CD4-positive, alpha-beta T cell treated with Interleukin-21 for 1 hour (primary cell): ENCODE measurements at regions not wholly inside any gene's neighbourhood (a gene's known extent, or its start where the extent isn't known, plus 50 kb on each side); places are given as distances from the start of the nearest gene placed in this dataset.
"Not testable (repeated sequence)": the region's sequence is repeated elsewhere in the genome, so short reads cannot be mapped to it uniquely, and the experiment has no call there.

Source experiments
- DNase-seq: peaks from one replicate; pipeline ENCODE4 v3.0.0-alpha.2; 2020

GRCh38 chr13:76245920-76246319 is 609.8 kb downstream of the LMO7 start:
- DNase-seq: no peak

GRCh38 chr13:76245211-76245610 is 609.1 kb downstream of the LMO7 start:
- no peak for DNase-seq

DNA sequence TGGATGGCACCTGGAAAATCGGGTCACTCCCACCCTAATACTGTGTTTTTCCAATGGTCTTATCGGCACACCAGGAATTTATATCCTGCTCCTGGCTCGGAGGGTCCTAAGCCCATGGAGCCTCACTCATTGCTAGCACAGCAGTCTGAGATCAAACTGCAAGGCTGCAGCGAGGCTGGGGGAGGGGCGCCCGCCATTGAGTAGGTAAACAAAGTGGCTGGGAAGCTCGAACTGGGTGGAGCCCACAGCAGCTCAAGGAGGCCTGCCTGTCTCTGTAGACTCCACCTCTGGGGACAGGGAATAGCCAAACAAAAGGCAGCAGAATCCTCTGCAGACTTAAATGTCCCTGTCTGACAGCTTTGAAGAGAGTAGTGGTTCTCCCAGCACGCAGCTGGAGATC is 607.0 kb downstream of the LMO7 start:
- not testable (repeated sequence) for DNase-seq

GRCh38 chr13:76239031-76239680 is 603.0 kb downstream of the LMO7 start:
- no peak for DNase-seq

GRCh38 chr13:76231522-76232167 is 595.5 kb downstream of the LMO7 start:
- no peak for DNase-seq

DNA sequence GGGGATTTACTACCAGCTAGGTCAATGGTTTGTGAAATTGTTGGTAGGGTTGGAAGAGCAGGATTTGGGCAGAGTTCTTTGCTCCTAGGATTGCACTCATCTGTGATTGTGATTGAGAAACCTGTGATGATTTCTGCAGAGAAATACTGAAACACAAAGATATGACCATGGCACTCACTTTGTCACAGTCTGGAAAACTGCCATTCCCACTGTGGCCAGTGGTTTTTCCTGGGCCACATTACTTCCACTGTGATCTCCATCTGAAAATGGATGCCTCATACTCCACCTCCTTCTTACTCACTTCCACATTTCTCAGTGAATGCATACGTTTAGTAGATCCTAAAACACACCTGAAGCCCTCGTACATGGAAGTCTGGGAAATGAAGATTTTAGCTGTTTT is 593.2 kb downstream of the LMO7 start:
- DNase-seq: no peak

DNA sequence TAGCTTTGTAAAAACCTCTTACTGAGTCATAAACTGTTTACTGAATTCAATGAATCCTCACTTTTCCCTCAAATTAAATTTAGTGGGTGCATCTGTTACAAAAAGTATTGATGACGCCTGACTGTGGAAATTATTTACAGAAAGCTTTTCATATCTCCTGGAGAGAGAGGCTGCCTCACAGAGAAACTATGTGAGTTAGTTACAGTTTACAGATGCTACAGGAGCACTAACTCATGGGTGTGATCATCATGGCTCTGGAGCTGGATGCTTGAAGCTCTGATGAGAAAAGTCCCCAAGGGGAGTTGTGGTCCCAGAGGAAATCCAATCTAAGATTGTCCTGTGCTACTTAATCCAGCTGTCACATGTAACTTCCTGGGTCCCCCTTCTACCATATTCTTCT is 590.8 kb downstream of the LMO7 start:
- no peak for DNase-seq

DNA sequence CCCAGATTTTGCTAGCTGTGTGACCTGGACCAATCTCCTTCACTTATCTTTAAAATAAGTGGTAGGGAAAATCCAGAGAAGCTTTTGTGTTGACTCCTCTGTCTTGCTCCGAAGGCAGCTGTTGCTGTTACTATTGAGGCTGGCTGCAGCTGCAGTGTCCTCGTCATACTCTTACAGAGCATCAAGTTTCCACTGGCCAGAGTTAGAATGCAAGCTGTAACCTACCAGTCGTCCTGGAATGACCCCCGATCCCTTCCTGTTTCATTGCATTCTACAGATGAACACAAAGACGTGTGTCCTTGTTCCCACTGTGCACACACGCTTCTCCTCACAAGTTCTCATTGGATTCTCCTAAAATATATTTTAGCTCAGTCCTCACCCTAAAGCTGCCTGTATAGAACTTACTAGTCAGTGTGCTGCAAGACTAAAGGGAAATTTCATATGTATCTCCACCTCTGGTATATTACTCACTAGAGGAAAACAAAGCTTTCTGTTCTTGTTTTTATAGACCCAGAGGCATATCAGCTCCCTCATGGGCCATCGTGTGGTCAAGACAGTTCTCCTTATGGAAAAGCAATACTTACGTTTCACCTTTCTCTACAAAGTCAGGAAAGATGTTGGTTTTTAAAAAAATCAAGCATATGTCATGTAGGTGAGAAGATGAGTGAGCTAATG is 589.8 kb downstream of the LMO7 start:
- no peak for DNase-seq

DNA sequence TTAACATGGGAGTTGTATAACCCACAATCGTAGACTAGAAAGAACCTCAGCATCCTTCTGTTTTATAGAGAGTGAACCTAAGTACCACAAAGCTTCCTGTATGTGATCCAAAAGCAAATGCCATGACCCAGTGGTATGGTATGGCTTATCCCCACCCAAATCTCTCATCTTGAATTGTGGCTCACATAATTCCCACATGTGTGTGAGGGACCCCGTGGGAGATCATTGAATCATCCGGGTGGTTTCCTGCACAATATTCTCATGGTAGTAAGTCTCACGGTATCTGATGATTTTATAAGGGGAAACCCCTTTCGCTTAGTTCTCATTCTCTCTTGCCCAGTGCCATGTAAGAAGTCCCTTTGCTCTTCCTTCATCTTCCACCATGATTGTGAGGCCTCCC is 587.9 kb downstream of the LMO7 start:
- no peak for DNase-seq

GRCh38 chr13:76223565-76223964 is 587.4 kb downstream of the LMO7 start:
- DNase-seq: no peak

DNA sequence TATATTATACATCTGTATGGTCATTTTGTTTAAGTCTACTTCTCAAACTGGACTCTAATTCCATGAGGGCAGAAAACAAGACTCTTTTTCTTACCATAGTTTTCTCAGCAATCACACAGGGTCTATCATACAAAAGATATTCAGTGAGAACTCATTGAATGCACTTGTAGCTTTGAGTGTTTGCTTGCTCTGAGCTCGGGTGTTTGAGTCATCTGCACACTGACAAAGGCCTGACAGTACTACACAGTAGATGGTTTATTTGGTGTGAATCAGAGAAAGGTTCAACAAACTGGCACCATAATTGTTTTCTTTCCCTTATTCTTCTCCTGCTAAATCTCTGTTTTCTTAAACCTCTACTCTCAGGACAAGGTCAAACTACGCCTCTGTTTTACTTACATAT is 586.4 kb downstream of the LMO7 start:
- no peak for DNase-seq

DNA sequence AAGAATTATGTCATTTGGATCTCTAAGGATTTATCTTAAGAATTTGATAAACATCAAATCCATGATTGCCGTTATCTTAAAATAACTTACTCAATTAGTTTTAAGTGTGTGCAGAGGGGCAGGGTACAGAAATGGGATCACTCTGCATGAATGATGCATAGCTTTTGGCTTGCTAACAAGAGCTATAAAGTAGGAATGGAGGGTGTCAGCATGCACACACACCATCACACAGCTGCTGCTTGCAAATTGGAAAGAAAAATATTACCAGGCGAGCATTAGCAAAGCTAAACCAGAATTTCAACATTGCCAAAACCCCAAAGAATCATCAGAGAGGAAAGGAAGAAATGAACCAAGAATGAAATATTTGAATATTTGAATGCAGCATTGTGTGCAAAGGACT is 580.6 kb downstream of the LMO7 start:
- no peak for DNase-seq

DNA sequence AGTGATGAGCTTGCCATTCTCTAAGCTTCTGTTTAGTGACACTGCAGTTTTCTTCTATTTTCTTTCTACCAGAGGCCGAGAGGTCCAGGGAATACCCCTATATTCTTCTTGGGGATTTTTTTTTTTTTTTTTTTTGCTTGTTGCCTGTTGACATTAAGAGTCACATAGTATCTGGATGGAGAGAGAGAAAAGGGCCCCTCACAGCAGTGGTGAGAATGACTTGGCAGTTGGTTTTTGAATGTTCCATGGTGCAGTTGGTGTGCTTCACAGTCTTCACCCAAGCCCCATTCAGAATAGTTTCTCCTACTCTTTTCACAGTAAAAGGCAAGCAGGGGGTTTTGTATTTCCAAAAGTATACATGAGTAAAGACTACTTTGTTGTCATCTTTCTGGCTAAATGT is 577.9 kb downstream of the LMO7 start:
- no peak for DNase-seq

DNA sequence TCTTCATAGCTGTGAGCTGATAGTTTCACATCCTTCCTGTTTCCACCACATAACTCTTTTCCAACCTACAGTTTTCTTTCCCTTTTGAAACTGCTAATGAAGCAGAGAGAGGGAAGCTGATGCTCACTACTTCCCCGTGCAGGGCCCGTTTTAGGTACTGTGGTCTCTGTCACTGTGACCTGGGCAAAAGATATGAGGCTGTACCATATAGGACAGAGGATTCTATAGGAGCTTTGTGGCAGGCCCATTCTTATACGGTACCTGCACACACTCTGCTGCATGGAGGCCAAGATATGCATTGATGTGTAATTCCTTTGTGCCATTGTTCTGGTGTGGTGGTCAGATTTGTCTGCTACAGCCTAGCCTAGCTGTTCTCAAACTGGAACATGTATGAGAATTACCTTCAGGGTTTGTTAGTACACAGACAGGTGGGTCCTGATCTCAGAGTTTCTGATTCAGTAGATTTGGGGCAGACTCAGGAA is 577.3 kb downstream of the LMO7 start:
- no peak for DNase-seq

- DNase-seq: no peak
These were observed 574.1 kb downstream of the LMO7 start for GRCh38 chr13:76210262-76210661.

DNA sequence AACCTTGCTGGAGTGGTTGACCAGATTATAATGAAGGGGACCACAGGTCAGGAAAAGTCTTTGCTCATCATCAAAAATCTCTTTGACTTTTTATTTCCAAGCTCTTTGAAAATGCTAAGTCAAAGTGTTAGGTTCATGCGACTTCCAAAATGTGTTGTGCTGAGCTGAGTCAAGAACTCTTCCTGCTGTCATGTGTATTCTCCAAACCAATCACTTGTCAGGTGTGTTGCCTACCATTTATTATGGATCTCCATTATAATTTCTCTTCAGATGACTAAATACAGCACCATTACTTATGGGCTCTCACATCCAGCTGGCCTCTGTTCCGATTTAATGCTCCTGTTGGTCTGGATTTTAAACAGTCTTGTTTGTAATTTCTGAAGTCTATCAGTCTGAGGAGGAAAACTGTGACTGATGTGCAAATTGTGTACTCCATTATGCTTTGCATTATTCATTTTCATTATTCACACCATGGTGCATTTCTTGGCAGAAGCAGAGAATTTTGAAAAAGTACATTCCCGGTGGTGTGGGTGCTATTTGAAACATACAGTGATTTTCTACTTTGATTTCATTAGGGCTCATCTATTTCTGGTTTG is 562.5 kb downstream of the LMO7 start:
- no peak for DNase-seq

DNA sequence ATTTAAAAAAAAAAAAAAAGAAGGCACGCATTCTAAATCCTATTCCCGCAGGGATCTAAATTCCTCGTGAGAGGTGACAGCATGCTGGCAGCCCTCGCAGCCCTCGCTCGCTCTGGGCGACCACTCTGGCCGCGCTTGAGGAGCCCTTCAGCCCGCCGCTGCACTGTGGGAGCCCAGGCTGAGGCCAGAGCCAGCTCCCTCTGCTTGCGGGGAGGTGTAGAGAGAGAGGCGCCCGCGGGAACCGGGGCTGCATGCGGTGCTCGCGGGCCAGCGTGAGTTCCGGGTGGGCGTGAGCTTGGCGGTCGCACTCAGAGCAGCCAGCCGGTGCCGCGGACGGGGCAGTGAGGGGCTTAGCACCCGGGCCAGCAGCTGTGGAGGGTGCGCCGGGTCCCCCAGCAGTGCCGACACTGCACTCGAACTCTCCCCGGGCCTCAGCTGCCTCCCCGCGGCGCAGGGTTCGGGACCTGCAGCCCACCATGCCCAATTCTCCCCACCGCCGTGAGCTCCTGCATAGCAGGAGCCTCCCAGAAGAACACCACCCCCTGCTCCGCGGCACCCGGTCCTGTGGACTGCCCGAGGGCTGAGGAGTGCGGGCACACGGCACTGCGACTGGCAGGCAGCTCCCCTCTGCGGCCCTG is 553.9 kb downstream of the LMO7 start:
- DNase-seq: no peak

GRCh38 chr13:76175961-76176725 is 540.0 kb downstream of the LMO7 start:
- DNase-seq: no peak

DNA sequence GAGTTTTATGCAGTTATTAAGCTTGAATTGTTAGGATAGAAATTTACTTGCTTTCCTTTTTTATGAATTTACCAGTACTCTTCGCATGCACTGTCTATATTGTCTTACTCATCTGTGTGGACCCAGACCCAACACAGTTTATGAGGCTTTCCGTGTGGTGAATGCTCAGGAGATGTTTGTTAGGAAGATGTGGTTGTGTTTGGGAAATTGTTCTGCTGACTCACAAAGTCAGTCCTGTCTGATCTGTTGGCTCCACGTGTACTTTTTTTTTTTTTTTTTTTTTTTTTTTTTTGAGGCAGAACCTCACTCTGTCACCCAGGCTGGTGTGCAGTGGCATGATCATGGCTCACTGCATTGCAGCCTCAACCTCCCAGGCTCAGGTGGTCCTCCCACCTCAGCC is 532.5 kb downstream of the LMO7 start:
- DNase-seq: no peak

DNA sequence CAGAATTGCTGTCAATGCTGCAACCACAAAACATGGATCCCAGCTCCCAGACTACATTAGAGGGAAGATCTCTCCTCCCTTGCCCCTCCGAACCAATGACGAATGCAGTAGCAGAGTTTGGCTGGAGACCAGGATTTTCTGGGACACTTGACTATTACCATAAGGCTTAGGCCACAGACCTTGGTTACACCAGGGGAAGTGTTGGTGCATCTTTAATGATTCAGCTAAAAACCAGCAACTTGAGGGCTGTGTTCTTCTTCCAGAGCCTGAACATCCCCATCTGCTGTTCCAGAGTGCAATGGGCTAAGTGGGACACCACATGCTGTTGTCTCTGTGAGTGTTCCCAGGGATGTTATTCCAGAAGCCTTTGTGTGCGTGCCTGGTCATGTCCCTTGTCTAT is 528.2 kb downstream of the LMO7 start:
- DNase-seq: no peak

- no peak for DNase-seq
These were observed 527.6 kb downstream of the LMO7 start for GRCh38 chr13:76163761-76164160.
